Naive B cell (primary cell): ENCODE measurements at regions not wholly inside any gene's neighbourhood (a gene's known extent, or its start where the extent isn't known, plus 50 kb on each side); places are given as distances from the start of the nearest gene placed in this dataset.
"Not testable (repeated sequence)": the region's sequence is repeated elsewhere in the genome, so short reads cannot be mapped to it uniquely, and the experiment has no call there.

Experiments
- ATAC-seq, 2 donors: fragments of 150-1000 bp; cut with Tn5 transposase; 2 replicates each; pipeline ENCODE4 v1.10.0; 2021; ENCODE audit warnings: low read depth in 2 of 2, mild to moderate bottlenecking in 2 of 2, moderate library complexity in 2 of 2
- DNase-seq: peaks from one replicate; pipeline ENCODE4 v3.0.0; 2022
- H3K27ac Mint-ChIP-seq, 6 donors: one replicate each; pipeline ENCODE4 v1.8.0; 2020 to 2022; ENCODE audit warnings: mild to moderate bottlenecking in 6 of 6, mixed read lengths in 6 of 6, moderate library complexity in 5 of 6, inconsistent platforms in 2 of 6
- H3K27me3 Mint-ChIP-seq, 3 donors: one replicate each; pipeline ENCODE4 v1.8.0; 2021 to 2022; ENCODE audit warnings: mixed read lengths in 3 of 3, mild to moderate bottlenecking in 1 of 3
- H3K36me3 Mint-ChIP-seq, 2 donors: one replicate each; pipeline ENCODE4 v1.8.0; 2020 to 2022; ENCODE audit warnings: mixed read lengths in 2 of 2, inconsistent platforms in 1 of 2, mild to moderate bottlenecking in 1 of 2
- H3K4me1 Mint-ChIP-seq, 3 donors: one replicate each; pipeline ENCODE4 v1.8.0; 2020 to 2022; ENCODE audit warnings: mixed read lengths in 3 of 3, inconsistent platforms in 1 of 3, mild to moderate bottlenecking in 1 of 3, moderate library complexity in 1 of 3
- H3K4me3 Mint-ChIP-seq, 8 donors: one replicate each; pipeline ENCODE4 v1.8.0; 2020 to 2022; ENCODE audit warnings: mild to moderate bottlenecking in 8 of 8, mixed read lengths in 8 of 8, moderate library complexity in 8 of 8, inconsistent platforms in 2 of 8
- H3K9me3 Mint-ChIP-seq, 7 donors: one replicate each; pipeline ENCODE4 v1.8.0; 2020 to 2022; ENCODE audit warnings: mixed read lengths in 7 of 7, mild to moderate bottlenecking in 5 of 7, inconsistent platforms in 2 of 7, moderate library complexity in 1 of 7

DNA sequence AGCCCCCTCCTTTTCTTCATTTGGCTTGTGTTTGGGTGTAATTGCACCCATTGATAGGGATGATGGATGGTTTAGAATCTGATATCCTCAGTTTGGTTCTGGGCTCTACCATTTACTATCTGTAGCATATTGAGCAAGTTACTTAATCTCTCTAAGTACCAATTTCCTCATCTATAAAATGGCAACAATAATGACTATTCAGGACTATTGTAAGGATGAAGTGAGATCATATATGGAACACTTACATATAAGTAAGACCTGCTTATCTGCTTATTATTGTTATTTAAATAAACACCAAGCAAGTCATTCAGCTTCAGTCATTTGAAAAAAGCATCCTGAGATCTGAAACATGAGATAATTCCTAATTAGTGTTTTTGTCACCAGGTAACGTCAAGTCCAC lies 127.0 kb downstream of the SEC23IP start:
- no peaks in the 10 kb centered on the region for H3K36me3 Mint-ChIP-seq
- DNase-seq: no peak
- no peak overlapping the region for H3K27ac Mint-ChIP-seq

DNA sequence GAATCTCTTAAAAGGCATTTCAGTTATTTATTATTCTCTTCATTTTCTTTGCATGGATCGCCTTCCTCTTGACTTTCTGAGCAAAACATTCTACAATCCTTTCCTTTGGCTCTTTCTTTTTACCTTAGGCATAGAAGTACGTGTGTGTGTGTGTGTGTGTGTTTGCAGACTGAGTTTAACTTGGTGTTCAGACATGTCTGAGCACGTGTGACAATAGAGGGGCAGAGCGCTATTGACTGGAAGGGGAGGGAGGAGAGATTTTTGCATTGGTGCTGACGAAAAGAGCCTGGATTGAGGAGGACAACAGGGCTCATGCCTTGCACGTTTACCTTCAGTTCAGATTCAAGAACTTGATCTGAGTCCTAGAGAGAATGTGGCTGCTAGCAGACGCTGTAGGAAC lies 129.8 kb downstream of the SEC23IP start:
- Mint-ChIP-seq H3K4me1 (no peaks in the 10 kb centered on the region), H3K4me3 (no peak overlapping the region), H3K27me3 (peaks cover 22 to 41% (median 36%) of the 10 kb centered on the region in 3 donors), H3K36me3 (peaks cover 0 to 3% of the 10 kb centered on the region in 2 donors), H3K9me3 (peaks cover 0 to 4% (median 1%) of the 10 kb centered on the region in 7 donors), H3K27ac (no peak overlapping the region)
- DNase-seq (no peak), ATAC-seq (no peak)

More for the DNA sequence above, 127.0 kb downstream of the SEC23IP start:
- no peaks in the 10 kb centered on the region for H3K4me1 Mint-ChIP-seq
- no peak overlapping the region for H3K4me3 Mint-ChIP-seq
- peaks cover 19 to 38% (median 34%) of the 10 kb centered on the region in 3 donors for H3K27me3 Mint-ChIP-seq
- peaks cover 0 to 4% (median 0%) of the 10 kb centered on the region in 7 donors for H3K9me3 Mint-ChIP-seq
- ATAC-seq: no peak

DNA sequence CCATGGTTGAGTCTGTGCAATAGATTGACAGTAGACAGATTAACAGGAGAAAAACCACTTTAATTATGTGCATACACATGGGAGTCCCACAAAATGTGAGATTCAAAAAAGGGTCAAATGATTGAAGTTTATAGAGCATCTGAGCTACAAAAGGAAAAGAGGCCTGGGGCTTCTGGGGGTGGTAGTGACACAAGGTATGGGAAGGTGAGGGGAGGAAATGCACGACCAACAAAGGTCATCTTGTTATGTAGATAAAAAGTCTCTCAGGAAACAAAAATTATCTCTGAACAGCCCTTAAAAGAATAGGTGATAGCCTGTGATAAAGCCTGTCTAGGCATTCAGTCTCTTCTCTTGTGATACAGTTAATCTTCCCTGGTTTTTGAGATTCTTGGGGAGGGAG lies 141.7 kb downstream of the SEC23IP start:
- ATAC-seq (no peak), DNase-seq (no peak)
- H3K4me3 Mint-ChIP-seq: no peak overlapping the region
- H3K4me1 Mint-ChIP-seq: no peaks in the 10 kb centered on the region
- H3K27ac Mint-ChIP-seq: no peak overlapping the region
- H3K27me3 Mint-ChIP-seq: peaks cover 16 to 32% (median 30%) of the 10 kb centered on the region in 3 donors
- H3K36me3 Mint-ChIP-seq: no peaks in the 10 kb centered on the region
- peaks cover 0 to 3% (median 0%) of the 10 kb centered on the region in 7 donors for H3K9me3 Mint-ChIP-seq

DNA sequence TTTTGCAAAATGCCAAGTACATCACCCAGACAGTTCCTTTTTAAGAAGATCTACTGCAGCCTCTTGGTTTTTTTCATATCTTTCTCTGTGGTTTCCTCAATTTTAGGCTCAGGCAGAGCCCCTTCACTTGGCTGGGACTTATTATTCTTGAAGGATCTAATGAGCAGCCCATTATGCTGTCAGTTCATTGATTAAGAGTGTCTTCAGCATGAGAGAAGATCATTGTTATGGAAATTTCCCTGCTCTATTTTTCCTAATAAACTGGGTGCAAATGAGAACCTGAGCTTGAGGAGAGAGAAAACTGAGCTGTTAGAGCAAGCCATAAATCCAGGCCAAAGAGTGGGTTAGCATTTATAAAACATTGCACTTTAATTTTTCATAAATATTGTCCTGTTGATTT lies 146.5 kb downstream of the SEC23IP start:
- no peak overlapping the region for H3K4me3 Mint-ChIP-seq

DNA sequence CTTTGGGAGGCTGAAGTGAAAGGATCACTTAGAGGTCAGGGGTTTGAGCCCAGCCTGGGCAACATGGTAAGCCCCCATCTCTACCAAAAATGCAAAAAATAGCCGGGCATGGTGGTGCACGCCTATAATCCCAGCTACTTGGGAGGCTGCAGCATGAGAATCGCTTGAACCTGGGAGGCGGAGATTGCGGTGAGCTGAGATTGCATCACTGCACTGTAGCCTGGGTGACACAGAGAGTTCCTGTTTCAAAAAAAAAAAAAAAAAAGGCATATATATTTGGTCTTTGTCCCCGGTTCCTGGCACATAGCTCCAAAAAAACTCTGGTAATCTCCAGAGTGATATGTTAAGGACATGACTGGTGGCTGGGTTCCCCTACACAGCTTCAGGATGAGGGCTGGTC lies 147.3 kb downstream of the SEC23IP start:
- Mint-ChIP-seq H3K4me3 (no peak overlapping the region), H3K27ac (no peak overlapping the region), H3K9me3 (no peaks in the 10 kb centered on the region), H3K4me1 (no peaks in the 10 kb centered on the region), H3K36me3 (no peaks in the 10 kb centered on the region), H3K27me3 (peaks cover 8 to 16% (median 10%) of the 10 kb centered on the region in 3 donors)
- ATAC-seq (no peak), DNase-seq (no peak)

More for the DNA sequence above, 146.5 kb downstream of the SEC23IP start:
- Mint-ChIP-seq H3K27ac (no peak overlapping the region), H3K4me1 (no peaks in the 10 kb centered on the region), H3K9me3 (peaks cover 0 to 2% (median 0%) of the 10 kb centered on the region in 7 donors), H3K27me3 (peaks cover 8 to 19% (median 17%) of the 10 kb centered on the region in 3 donors), H3K36me3 (no peaks in the 10 kb centered on the region)
- no peak for ATAC-seq
- no peak for DNase-seq

DNA sequence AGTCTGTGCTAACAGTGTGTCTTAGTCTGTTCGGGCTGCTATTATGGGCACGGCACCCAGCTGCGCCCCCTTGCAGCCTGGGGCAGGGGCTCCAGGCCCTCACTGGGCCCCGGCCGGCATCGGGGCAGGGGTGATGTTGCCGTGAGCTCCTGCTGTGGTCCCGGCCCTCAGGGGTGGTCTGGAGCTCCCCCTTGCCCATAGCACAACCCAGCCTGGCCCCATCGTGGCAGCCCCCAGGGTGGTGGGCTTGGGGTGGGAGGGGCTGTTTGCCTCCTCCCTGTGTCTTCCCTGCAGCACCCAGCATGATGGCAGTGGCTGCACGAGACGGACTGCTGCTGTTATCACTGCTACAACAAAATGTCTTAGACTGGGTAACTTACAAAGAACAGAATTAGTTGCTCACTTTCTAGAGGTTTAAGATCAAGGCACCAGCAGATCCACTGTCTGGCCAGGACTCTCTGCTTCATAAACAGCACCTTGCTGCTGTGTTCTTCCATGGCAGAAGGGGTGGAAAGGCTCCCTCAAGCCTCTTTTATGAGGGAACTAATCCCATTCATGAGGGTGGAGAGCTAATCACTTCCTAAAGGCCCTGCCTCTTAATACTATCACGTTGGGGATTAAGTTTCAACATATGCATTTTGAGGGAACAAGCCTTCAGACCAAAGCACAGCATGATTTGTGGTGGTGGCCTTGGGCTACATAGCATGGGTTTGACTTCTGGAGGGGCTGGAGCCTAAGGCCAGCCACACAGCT lies 149.5 kb downstream of the SEC23IP start:
- DNase-seq (no peak), ATAC-seq (no peak)
- Mint-ChIP-seq H3K27ac (no peak overlapping the region), H3K27me3 (peaks cover 2 to 8% (median 4%) of the 10 kb centered on the region in 3 donors), H3K4me1 (no peaks in the 10 kb centered on the region), H3K36me3 (no peaks in the 10 kb centered on the region), H3K4me3 (no peak overlapping the region), H3K9me3 (peaks cover 0 to 2% (median 0%) of the 10 kb centered on the region in 7 donors)

DNA sequence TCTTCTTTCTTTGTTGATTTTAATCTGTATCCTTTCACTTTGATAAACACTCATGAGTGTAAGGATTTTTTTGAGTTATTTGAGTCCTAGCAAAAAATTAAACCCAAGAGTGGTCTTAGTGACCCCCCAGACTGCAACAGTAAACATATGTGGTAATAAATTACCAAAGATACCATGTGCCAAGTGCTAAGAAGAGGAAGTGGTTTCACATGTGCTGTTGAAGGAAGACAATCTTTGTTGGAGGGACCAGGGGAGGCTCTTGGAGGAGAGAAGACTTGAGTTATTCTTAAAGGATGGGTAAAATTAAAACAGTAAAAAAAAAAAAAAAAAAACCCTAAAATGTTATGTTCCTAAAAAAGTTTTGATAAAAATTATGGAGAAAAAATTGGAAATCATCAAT lies 150.2 kb downstream of the SEC23IP start:
- Mint-ChIP-seq H3K4me3 (no peak overlapping the region), H3K4me1 (no peaks in the 10 kb centered on the region), H3K27me3 (peaks cover 0 to 4% (median 4%) of the 10 kb centered on the region in 3 donors), H3K27ac (no peak overlapping the region), H3K9me3 (peaks cover 0 to 4% (median 0%) of the 10 kb centered on the region in 7 donors), H3K36me3 (no peaks in the 10 kb centered on the region)
- no peak for DNase-seq
- no peak for ATAC-seq

DNA sequence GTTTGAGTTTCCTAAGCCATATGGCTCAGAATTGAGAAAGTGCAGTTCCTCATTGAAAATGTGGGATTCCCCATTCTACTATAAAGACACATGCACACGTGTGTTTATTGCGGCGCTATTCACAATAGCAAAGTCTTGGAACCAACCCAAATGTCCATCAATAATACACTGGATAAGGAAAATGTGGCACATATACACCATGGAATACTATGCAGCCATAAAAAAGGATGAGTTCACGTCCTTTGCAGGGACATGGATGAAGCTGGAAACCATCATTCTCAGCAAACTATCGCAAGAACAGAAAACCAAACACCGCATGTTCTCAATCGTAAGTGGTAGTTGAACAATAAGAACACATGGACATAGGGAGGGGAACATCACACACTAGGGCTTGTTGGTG lies 154.8 kb downstream of the SEC23IP start:
- not testable (repeated sequence) for H3K27ac Mint-ChIP-seq

DNA sequence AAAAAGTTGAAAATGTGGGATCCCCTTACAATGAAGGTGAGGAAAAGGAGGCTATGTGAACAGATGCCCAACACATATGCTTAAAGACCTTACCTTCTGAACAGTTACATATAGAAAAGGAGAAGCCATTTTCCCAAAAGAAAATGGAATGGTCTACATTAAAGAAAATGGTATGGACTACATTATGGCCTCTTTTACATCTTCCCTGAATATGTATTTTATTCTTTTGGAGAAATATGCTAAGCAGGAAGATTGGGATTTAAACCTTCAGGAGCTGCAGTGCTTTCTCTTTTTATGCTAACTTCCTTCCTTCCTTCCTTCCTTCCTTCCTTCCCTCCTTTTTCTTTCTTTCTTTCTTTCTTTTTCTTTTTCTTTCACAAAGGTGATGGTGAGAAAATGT lies 155.4 kb downstream of the SEC23IP start:
- DNase-seq (no peak), ATAC-seq (no peak)
- H3K4me1 Mint-ChIP-seq: no peaks in the 10 kb centered on the region
- H3K4me3 Mint-ChIP-seq: no peak overlapping the region
- H3K27ac Mint-ChIP-seq: no peak overlapping the region
- no peaks in the 10 kb centered on the region for H3K36me3 Mint-ChIP-seq
- peaks cover 10 to 25% (median 22%) of the 10 kb centered on the region in 3 donors for H3K27me3 Mint-ChIP-seq
- H3K9me3 Mint-ChIP-seq: peaks cover 0 to 6% (median 0%) of the 10 kb centered on the region in 7 donors

More for the DNA sequence above, 154.8 kb downstream of the SEC23IP start:
- H3K36me3 Mint-ChIP-seq, H3K9me3 Mint-ChIP-seq, ATAC-seq, DNase-seq, H3K4me3 Mint-ChIP-seq, H3K4me1 Mint-ChIP-seq: not testable (repeated sequence)
- H3K27me3 Mint-ChIP-seq: peaks cover 10 to 20% (median 17%) of the 10 kb centered on the region in 3 donors

DNA sequence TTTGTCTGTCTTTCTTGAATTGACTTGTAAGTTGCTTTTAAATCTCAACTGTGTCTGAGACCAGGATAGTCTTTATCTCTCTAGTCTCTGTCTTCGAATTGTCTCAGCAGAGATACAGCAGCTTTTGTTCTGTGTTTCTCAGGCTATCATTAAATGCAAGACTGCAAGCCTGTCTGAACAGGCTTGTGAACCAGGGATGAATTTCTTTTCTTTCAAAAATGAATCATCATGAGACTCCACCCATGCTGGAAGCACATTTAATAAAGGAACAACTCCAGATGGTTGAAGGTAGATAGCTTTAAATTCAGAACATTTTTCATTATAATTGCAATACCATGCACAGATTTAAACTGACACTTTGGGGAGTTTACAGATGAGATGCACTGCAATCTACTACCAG lies 155.9 kb downstream of the SEC23IP start:
- Mint-ChIP-seq H3K4me3 (no peak overlapping the region), H3K4me1 (no peaks in the 10 kb centered on the region), H3K36me3 (no peaks in the 10 kb centered on the region), H3K27ac (no peak overlapping the region), H3K27me3 (peaks cover 10 to 26% (median 24%) of the 10 kb centered on the region in 3 donors), H3K9me3 (peaks cover 0 to 6% (median 0%) of the 10 kb centered on the region in 7 donors)
- DNase-seq (no peak), ATAC-seq (no peak)

DNA sequence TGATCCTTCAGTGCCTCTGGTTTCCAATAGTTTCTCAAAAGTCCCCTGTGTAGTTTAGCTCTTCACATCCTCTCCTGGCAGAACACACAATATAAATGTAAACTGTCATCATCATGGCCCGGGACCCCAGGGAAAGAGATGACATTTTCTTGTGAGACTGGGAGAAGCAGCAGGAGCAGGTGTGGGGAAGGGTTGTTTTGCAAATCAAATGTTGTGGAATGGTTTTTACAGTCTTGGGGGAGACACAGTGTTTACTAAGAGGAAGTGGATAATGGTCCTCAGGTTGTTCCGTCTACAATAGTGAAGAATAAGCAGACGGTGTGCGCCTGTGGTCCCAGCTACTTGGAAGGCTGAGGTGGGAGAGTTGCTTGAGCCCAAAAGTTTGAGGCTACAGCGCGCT lies 159.1 kb downstream of the SEC23IP start:
- no peak for DNase-seq
- Mint-ChIP-seq H3K4me1 (no peaks in the 10 kb centered on the region), H3K27me3 (peaks cover 6 to 32% (median 31%) of the 10 kb centered on the region in 3 donors), H3K9me3 (peaks cover 0 to 7% (median 0%) of the 10 kb centered on the region in 7 donors), H3K4me3 (no peak overlapping the region), H3K36me3 (no peaks in the 10 kb centered on the region), H3K27ac (no peak overlapping the region)
- no peak for ATAC-seq

DNA sequence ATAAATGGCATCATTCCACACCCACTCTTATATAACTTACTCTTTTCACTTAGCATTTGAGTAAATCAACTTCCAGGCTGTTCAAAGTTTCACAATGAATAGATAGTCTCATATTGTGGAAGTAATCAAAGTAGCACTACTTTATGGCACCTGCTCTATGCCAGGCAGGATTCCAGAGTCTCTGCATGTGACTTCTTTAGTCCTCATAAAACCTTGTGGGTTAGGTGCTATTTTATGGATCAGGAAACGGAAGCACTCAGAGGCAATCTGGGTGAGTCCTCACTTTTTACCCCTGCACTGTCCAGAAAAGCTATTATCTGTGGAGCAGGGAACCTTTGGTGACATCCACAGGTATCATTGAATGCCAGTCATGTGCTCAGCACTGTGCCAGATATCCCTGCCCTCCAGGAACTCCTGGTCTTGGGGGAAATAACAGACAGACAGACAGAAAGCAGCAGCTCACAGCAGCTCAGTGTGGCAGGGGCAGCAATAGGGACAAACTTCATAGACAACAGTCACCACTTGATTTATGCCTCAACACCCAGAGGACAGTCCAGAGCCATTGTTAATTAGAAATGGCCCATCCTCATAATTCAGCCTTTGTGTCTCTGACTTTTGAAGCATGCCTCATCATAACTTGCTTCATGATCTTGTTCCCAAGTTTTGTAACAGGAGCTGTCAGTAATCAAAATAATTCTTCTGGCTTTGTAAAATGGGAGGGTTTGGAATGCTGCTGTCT lies 160.6 kb downstream of the SEC23IP start:
- H3K27ac Mint-ChIP-seq: no peak overlapping the region
- peaks cover 0 to 1% (median 0%) of the 10 kb centered on the region in 7 donors for H3K9me3 Mint-ChIP-seq
- peaks cover 0 to under 1% (median 0%) of the 10 kb centered on the region in 3 donors for H3K4me1 Mint-ChIP-seq
- peaks cover 6 to 37% (median 32%) of the 10 kb centered on the region in 3 donors for H3K27me3 Mint-ChIP-seq
- no peak for ATAC-seq
- H3K4me3 Mint-ChIP-seq: no peak overlapping the region
- no peak for DNase-seq
- no peaks in the 10 kb centered on the region for H3K36me3 Mint-ChIP-seq

DNA sequence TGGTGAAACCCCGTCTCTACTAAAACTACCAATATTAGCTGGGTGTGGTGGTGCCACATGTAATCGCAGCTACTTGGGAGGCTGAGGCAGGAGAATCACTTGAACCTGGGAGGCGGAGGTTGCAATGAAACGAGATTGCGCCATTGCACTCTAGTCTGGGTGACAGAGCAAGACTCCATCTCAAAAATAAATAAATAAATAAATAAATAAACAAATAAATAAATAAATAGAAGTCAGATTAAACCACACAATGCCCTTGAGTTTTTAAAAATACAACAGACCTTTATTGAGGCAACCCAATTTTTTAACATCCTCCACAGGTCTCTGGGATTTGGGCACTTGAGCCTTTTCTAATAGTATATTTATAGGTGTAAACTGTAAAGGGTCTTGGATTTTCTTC lies 167.3 kb downstream of the SEC23IP start:
- DNase-seq, H3K4me3 Mint-ChIP-seq, H3K4me1 Mint-ChIP-seq, H3K36me3 Mint-ChIP-seq, H3K9me3 Mint-ChIP-seq, H3K27ac Mint-ChIP-seq, ATAC-seq: not testable (repeated sequence)
- peaks cover 16 to 35% (median 29%) of the 10 kb centered on the region in 3 donors for H3K27me3 Mint-ChIP-seq

DNA sequence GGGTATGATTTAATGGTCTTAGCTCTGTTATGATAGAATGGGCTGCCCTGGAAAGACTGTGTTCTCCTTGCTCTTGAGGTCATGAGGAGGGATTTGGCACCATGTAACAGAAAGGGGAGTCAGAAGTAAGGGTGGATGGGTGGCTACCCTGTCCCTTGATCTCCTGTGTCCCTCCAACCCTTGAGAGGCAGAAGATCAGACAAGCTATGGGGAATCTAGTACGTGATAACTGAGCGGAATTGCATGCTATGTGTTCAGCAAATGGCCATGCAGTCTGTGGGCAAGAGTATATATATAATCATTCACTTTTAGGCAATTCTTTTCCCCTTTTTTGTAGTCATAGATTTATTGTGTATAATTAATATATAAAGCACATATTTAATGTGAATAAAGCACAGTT lies 174.9 kb downstream of the SEC23IP start:
- Mint-ChIP-seq H3K4me1 (no peaks in the 10 kb centered on the region), H3K27me3 (peaks cover 19 to 53% (median 31%) of the 10 kb centered on the region in 3 donors), H3K9me3 (peaks cover 0 to 22% (median 7%) of the 10 kb centered on the region in 7 donors), H3K4me3 (no peak overlapping the region), H3K27ac (no peak overlapping the region), H3K36me3 (peaks cover 0 to 9% of the 10 kb centered on the region in 2 donors)
- DNase-seq: no peak
- ATAC-seq: no peak
